Neural cell (in vitro differentiated cells): ENCODE measurements at regions not wholly inside any gene's neighbourhood (a gene's known extent, or its start where the extent isn't known, plus 50 kb on each side); places are given as distances from the start of the nearest gene placed in this dataset.

ENCODE experiments used
- H2AFZ ChIP-seq: fragments of 200-600, 300-800 bp; sonication (generic), shearing (Covaris generic); 2 replicates; pipeline ENCODE4 v1.6.0; 2014; ENCODE audit warnings: low read depth, mild to moderate bottlenecking, antibody characterized with exemption, low read length, moderate library complexity
- H3F3A ChIP-seq: fragments of 200-600 bp; shearing (Covaris generic); 2 replicates; pipeline ENCODE4 v1.6.1; 2016; ENCODE audit warnings: mild to moderate bottlenecking, moderate library complexity, mixed read lengths, antibody characterized with exemption, low read length; ENCODE audit not compliant: insufficient read depth, poor library complexity, severe bottlenecking
- H3K27ac ChIP-seq: fragments of 200-600, 300-800 bp; sonication (generic), shearing (Covaris generic); 2 replicates; pipeline ENCODE4 v1.5.1; 2014; ENCODE audit warnings: mild to moderate bottlenecking, low read length, moderate library complexity
- H3K27me3 ChIP-seq: fragments of 300-800, 200-600 bp; sonication (generic), shearing (Covaris generic); 2 replicates; pipeline ENCODE4 v1.6.0; 2014; ENCODE audit warnings: mild to moderate bottlenecking, low read depth, low read length, moderate library complexity; ENCODE audit not compliant: insufficient read depth
- H3K36me3 ChIP-seq: fragments of 300-800, 200-600 bp; sonication (generic), shearing (Covaris generic); 2 replicates; pipeline ENCODE4 v1.5.1; 2014; ENCODE audit warnings: mild to moderate bottlenecking, antibody characterized with exemption, low read length, moderate library complexity; ENCODE audit not compliant: insufficient read depth
- H3K4me2 ChIP-seq: fragments of 300-800, 200-600 bp; sonication (generic), shearing (Covaris generic); 2 replicates; pipeline ENCODE4 v1.6.0; 2014; ENCODE audit warnings: mild to moderate bottlenecking, low read length
- H3K4me3 ChIP-seq: fragments of 300-800, 200-600 bp; sonication (generic), shearing (Covaris generic); 2 replicates; pipeline ENCODE4 v1.5.1; 2014; ENCODE audit warnings: mild to moderate bottlenecking, low read length, moderate library complexity
- H3K79me2 ChIP-seq: fragments of 200-600 bp; shearing (Covaris generic); replicated peaks from 2 replicates; pipeline ENCODE4 v1.6.0; 2014; ENCODE audit warnings: mild to moderate bottlenecking, low read length, moderate library complexity; ENCODE audit not compliant: insufficient read depth
- H3K9ac ChIP-seq: fragments of 300-800, 200-600 bp; sonication (generic), shearing (Covaris generic); 2 replicates; pipeline ENCODE4 v1.6.1; 2016; ENCODE audit warnings: mild to moderate bottlenecking, low read length, mixed read lengths
- H3K9me2 ChIP-seq: fragments of 200-600 bp; shearing (Covaris generic); 2 replicates; pipeline ENCODE4 v1.6.1; 2016; ENCODE audit warnings: mild to moderate bottlenecking, low read length, mixed read lengths; ENCODE audit not compliant: insufficient read depth
- H3K9me3 ChIP-seq: fragments of 200-600, 300-800 bp; sonication (generic), shearing (Covaris generic); 2 replicates; pipeline ENCODE4 v1.6.1; 2016; ENCODE audit warnings: mild to moderate bottlenecking, mixed run types, low read length, moderate library complexity, mixed read lengths
- H4K20me1 ChIP-seq: fragments of 200-600 bp; shearing (Covaris generic); 2 replicates; pipeline ENCODE4 v1.6.1; 2016; ENCODE audit warnings: mild to moderate bottlenecking, mixed run types; ENCODE audit not compliant: insufficient read depth
- CTCF ChIP-seq: fragments of 450-650 bp; IDR thresholded peaks from 2 replicates; pipeline ENCODE4 v1.5.1; 2014; ENCODE audit warnings: antibody characterized with exemption, mild to moderate bottlenecking, moderate library complexity; ENCODE audit not compliant: poor library complexity, severe bottlenecking
- EP300 ChIP-seq: fragments of 450-650 bp; conservative IDR thresholded peaks from 2 replicates; pipeline ENCODE4 v1.6.1; 2014; ENCODE audit warnings: antibody characterized with exemption, mild to moderate bottlenecking, moderate library complexity; ENCODE audit not compliant: poor library complexity, severe bottlenecking
- EZH2 ChIP-seq: fragments of 200-600, 300-800 bp; shearing (Covaris generic), sonication (generic); IDR thresholded peaks from 2 replicates; pipeline ENCODE4 v1.6.1; 2014; ENCODE audit warnings: antibody characterized with exemption, low read length, borderline replicate concordance, mild to moderate bottlenecking; ENCODE audit not compliant: insufficient read depth, poor library complexity, severe bottlenecking
- MXI1 ChIP-seq: fragments of 450-650 bp; conservative IDR thresholded peaks from 2 replicates; pipeline ENCODE4 v1.6.1; 2014; ENCODE audit warnings: antibody characterized with exemption, mild to moderate bottlenecking; ENCODE audit not compliant: poor library complexity, severe bottlenecking
- RAD21 ChIP-seq: fragments of 450-650 bp; conservative IDR thresholded peaks from 2 replicates; pipeline ENCODE4 v1.6.1; 2014; ENCODE audit warnings: antibody characterized with exemption, mild to moderate bottlenecking, moderate library complexity
- REST ChIP-seq: IDR thresholded peaks from 2 replicates; pipeline ENCODE4 v1.6.1; 2012; ENCODE audit warnings: borderline replicate concordance
- SMC3 ChIP-seq: fragments of 450-650 bp; conservative IDR thresholded peaks from 2 replicates; pipeline ENCODE4 v1.6.1; 2014; ENCODE audit warnings: antibody characterized with exemption, mild to moderate bottlenecking, moderate library complexity; ENCODE audit not compliant: poor library complexity
- TAF1 ChIP-seq: IDR thresholded peaks from 2 replicates; pipeline ENCODE4 v1.6.1; 2012; ENCODE audit warnings: low read depth

- Histone ChIP-seq H3K9ac (no peak overlapping the region), H3K9me3 (no peaks in the 10 kb centered on the region), H3F3A (no peaks in the 10 kb centered on the region), H3K27me3 (no peaks in the 10 kb centered on the region), H3K36me3 (no peaks in the 10 kb centered on the region), H3K4me2 (no peak overlapping the region), H4K20me1 (no peaks in the 10 kb centered on the region), H3K27ac (no peak overlapping the region), H3K4me3 (no peak overlapping the region), H3K9me2 (no peaks in the 10 kb centered on the region), H2AFZ (no peak overlapping the region), H3K79me2 (no peaks in the 10 kb centered on the region)
- no peak for TF ChIP-seq EP300
- TF ChIP-seq SMC3, result no peak
- TF ChIP-seq TAF1, result no peak
- TF ChIP-seq MXI1, result no peak
- no peak for TF ChIP-seq RAD21
- TF ChIP-seq CTCF, result no peak
Measured at GRCh38 chr5:60149081-60149480, 255.6 kb upstream of the PDE4D start.

GRCh38 chr5:60148366-60148765 lies 254.8 kb upstream of the PDE4D start:
- Histone ChIP-seq H3F3A (no peaks in the 10 kb centered on the region), H3K9me3 (no peaks in the 10 kb centered on the region), H3K4me2 (no peak overlapping the region), H3K27me3 (no peaks in the 10 kb centered on the region), H3K9me2 (no peaks in the 10 kb centered on the region), H3K27ac (no peak overlapping the region), H2AFZ (no peak overlapping the region), H3K4me3 (no peak overlapping the region), H3K79me2 (no peaks in the 10 kb centered on the region), H4K20me1 (no peaks in the 10 kb centered on the region), H3K36me3 (no peaks in the 10 kb centered on the region), H3K9ac (no peak overlapping the region)
- TF ChIP-seq SMC3 (no peak), TAF1 (no peak), CTCF (no peak), EZH2 (no peak), REST (no peak), RAD21 (no peak)
